Calu3 (cell line): ENCODE measurements at regions not wholly inside any gene's neighbourhood (a gene's known extent, or its start where the extent isn't known, plus 50 kb on each side); places are given as distances from the start of the nearest gene placed in this dataset.

ENCODE experiments used
- BruUV-seq: library from RNA; stranded (reverse); fragments of 400-500 nt; replicated peaks from 2 replicates; lab custom pipeline; 2021; lab: Mats Ljungman, UMichigan
- CTCF ChIA-PET: fragments of 300-600 bp; sonication (Branson Sonifier 250); formaldehyde crosslinking; loops from one replicate; lab custom pipeline; 2022; ENCODE audit warnings: antibody characterized with exemption; lab: Charles Lee
- DNase-seq: peaks from one replicate; pipeline ENCODE4 v3.0.0; 2022
- H3K27ac Mint-ChIP-seq: one replicate; pipeline ENCODE4 v1.8.0; 2022; ENCODE audit warnings: mixed read lengths; ENCODE audit not compliant: unreplicated experiment
- H3K27me3 Mint-ChIP-seq: one replicate; pipeline ENCODE4 v1.8.0; 2022; ENCODE audit warnings: mixed read lengths; ENCODE audit not compliant: unreplicated experiment
- H3K36me3 Mint-ChIP-seq: one replicate; pipeline ENCODE4 v1.8.0; 2022; ENCODE audit warnings: mild to moderate bottlenecking, moderate library complexity, mixed read lengths; ENCODE audit not compliant: insufficient read depth, unreplicated experiment
- H3K4me1 Mint-ChIP-seq: one replicate; pipeline ENCODE4 v1.8.0; 2022; ENCODE audit warnings: mild to moderate bottlenecking, low read depth, mixed read lengths; ENCODE audit not compliant: unreplicated experiment
- H3K4me3 Mint-ChIP-seq: one replicate; pipeline ENCODE4 v1.8.0; 2022; ENCODE audit warnings: mild to moderate bottlenecking, low read depth, moderate library complexity, mixed read lengths; ENCODE audit not compliant: unreplicated experiment
- H3K9me3 Mint-ChIP-seq: one replicate; pipeline ENCODE4 v1.8.0; 2022; ENCODE audit warnings: low read depth, mixed read lengths; ENCODE audit not compliant: unreplicated experiment
- CTCF ChIP-seq: fragments of 200-600 bp; IDR thresholded peaks from one replicate; pipeline ENCODE4 v1.8.0; 2022; ENCODE audit warnings: antibody characterized with exemption; ENCODE audit not compliant: unreplicated experiment
- intact Hi-C: fragments of 100-400 bp; cut with micrococcal nuclease; formaldehyde crosslinking; loops from one replicate; pipeline ENCODE4 v1.10.0; 2022; ENCODE audit not compliant: unreplicated experiment

DNA sequence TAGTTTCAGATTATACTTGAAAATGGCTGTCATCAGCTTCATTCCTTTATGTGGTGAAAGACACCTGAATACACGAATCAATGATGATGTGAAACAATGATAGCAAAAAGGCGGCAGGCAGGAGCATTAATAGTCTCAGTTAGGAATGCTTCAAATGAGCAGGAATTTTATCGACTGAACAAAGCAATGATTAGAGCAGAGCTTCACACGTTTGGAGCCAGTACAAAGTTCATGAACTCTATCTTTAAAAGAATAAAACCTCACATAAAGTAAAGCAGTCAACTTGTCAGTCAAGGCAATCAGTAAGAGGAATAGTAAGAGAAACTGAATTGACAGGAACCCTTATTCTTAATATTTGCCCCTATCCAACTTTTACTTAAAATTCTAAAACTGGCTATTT lies 78.4 kb upstream of the SERTAD2 start:
- H3K4me3 Mint-ChIP-seq: no peak overlapping the region
- BruUV-seq: no TSS peak
- H3K9me3 Mint-ChIP-seq: no peaks in the 10 kb centered on the region
- intact Hi-C loops: no loop called here
- CTCF ChIA-PET: no interaction called here
- no peak for TF ChIP-seq CTCF
- no peak for DNase-seq
- no peak overlapping the region for H3K27ac Mint-ChIP-seq
- H3K4me1 Mint-ChIP-seq: peaks cover 32% of the 10 kb centered on the region
- H3K27me3 Mint-ChIP-seq: no peaks in the 10 kb centered on the region
- peaks cover 14% of the 10 kb centered on the region for H3K36me3 Mint-ChIP-seq

GRCh38 chr2:64735504-64735903 lies 81.8 kb upstream of the SERTAD2 start:
- H3K36me3 Mint-ChIP-seq: peaks cover 6% of the 10 kb centered on the region
- no peak for TF ChIP-seq CTCF
- no peak overlapping the region for H3K4me3 Mint-ChIP-seq
- intact Hi-C loops: no loop called here
- DNase-seq: no peak
- no TSS peak for BruUV-seq
- no peaks in the 10 kb centered on the region for H3K27me3 Mint-ChIP-seq
- CTCF ChIA-PET: no interaction called here
- H3K9me3 Mint-ChIP-seq: no peaks in the 10 kb centered on the region
- H3K4me1 Mint-ChIP-seq: peaks cover 16% of the 10 kb centered on the region
- no peak overlapping the region for H3K27ac Mint-ChIP-seq

DNA sequence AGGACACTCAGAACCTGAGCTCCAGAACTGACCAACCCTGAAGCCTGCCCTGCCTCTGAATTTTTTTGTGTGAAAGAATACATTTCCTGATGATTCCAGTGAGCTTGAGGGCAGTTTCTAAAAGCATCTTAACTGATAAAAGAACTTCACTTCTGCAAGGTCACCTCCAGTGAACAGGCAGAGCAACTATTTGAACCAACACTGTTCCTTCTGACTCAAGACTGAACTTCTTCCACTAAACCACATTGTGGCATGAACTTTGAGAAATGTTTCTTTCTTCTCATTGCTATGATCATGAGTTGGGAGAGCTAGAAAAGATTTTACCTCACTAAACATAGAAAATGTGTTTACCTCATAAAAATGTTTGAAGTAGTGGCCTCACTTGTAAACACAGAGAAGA lies 83.8 kb upstream of the SERTAD2 start:
- CTCF ChIA-PET: interaction anchor here (1.5 kb wide), 1 partner anchor 13 kb away, joined by 3 read pairs; no protein-coding TSS in a partner anchor
- Mint-ChIP-seq H3K36me3 (no peaks in the 10 kb centered on the region), H3K9me3 (no peaks in the 10 kb centered on the region), H3K4me1 (no peaks in the 10 kb centered on the region), H3K4me3 (no peak overlapping the region), H3K27me3 (no peaks in the 10 kb centered on the region), H3K27ac (no peak overlapping the region)
- intact Hi-C loops: no loop called here
- TF ChIP-seq CTCF: no peak
- no TSS peak for BruUV-seq
- no peak for DNase-seq

- Mint-ChIP-seq H3K27ac (no peak overlapping the region), H3K4me3 (no peak overlapping the region), H3K4me1 (no peaks in the 10 kb centered on the region), H3K27me3 (no peaks in the 10 kb centered on the region), H3K9me3 (no peaks in the 10 kb centered on the region), H3K36me3 (no peaks in the 10 kb centered on the region)
- no peak for DNase-seq
- TF ChIP-seq CTCF: no peak
- intact Hi-C loops: no loop called here
- BruUV-seq: no TSS peak
- CTCF ChIA-PET: interaction anchor here (1.5 kb wide), 1 partner anchor 13 kb away, joined by 3 read pairs; no protein-coding TSS in a partner anchor
Observed at GRCh38 chr2:64738026-64738425, 84.3 kb upstream of the SERTAD2 start.
